Cardiac fibroblast (primary cell): ENCODE measurements at regions not wholly inside any gene's neighbourhood (a gene's known extent, or its start where the extent isn't known, plus 50 kb on each side); places are given as distances from the start of the nearest gene placed in this dataset.
"Not testable (repeated sequence)": the region's sequence is repeated elsewhere in the genome, so short reads cannot be mapped to it uniquely, and the experiment has no call there.

Source experiments
- DNase-seq, 2 donors: peaks; one replicate each; pipeline versions ENCODE4 v3.0.0 to v3.0.0-alpha.2; 2010; ENCODE audit warnings: low read depth in 2 of 2
- H3K4me3 ChIP-seq, 2 donors: replicated peaks in 1 of 2; 1 replicate in 1 of 2; 2 replicates in 1 of 2; pipeline ENCODE4 v1.5.1; 2011; ENCODE audit warnings: low read depth in 2 of 2, low read length in 2 of 2, mild to moderate bottlenecking in 2 of 2, moderate library complexity in 1 of 2
- TF ChIP-seq, protein P1 (sequence below): IDR thresholded peaks from one replicate; pipeline ENCODE4 v1.5.1; 2011; ENCODE audit warnings: low read depth, mild to moderate bottlenecking, low read length, inconsistent platforms

DNA sequence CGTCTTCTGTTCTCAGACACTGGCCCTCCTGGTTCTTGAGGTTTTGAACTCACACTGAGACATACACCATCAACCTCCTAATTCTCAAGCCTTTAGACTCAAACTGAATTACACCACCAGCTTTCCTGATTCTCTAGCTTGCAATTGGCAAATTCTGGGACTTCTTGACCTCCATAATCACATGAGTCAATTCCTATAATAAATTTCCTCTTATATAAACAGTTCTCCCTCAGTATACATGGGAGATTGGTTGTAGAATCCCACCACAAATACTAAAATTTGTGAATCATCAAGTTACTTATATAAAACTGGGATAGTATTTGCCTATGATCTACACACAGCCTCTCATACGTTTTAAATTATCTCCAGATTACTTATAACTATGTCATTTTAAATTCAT lies 162.2 kb downstream of the DIO2 start:
- DNase-seq = no peak
- TF ChIP-seq, protein P1, sequence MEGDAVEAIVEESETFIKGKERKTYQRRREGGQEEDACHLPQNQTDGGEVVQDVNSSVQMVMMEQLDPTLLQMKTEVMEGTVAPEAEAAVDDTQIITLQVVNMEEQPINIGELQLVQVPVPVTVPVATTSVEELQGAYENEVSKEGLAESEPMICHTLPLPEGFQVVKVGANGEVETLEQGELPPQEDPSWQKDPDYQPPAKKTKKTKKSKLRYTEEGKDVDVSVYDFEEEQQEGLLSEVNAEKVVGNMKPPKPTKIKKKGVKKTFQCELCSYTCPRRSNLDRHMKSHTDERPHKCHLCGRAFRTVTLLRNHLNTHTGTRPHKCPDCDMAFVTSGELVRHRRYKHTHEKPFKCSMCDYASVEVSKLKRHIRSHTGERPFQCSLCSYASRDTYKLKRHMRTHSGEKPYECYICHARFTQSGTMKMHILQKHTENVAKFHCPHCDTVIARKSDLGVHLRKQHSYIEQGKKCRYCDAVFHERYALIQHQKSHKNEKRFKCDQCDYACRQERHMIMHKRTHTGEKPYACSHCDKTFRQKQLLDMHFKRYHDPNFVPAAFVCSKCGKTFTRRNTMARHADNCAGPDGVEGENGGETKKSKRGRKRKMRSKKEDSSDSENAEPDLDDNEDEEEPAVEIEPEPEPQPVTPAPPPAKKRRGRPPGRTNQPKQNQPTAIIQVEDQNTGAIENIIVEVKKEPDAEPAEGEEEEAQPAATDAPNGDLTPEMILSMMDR = no peak
- H3K4me3 ChIP-seq = no peak overlapping the region

GRCh38 chr14:80047761-80048160 lies 163.5 kb downstream of the DIO2 start:
- H3K4me3 ChIP-seq = no peak overlapping the region
- TF ChIP-seq, protein P1 = no peak
- peak; percentile 2 to 5 for DNase-seq

DNA sequence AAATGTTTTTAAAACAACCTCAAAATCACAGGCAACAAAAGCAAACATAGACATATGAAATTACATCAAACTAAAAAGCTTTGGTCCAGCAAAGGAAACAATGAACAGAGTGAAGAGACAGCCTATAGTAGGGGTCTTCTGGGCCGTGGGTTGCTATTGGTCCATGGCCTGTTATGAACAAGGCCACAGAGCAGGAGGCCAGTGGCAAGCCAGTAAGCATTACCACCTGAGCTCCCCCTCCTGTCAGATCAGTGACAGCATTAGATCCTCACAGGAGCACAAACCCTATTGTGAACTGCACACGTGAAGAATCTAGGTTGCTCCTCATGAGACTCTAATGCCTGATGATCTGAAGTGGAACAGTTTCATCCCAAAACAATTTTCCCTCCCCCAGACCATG lies 174.0 kb downstream of the DIO2 start:
- DNase-seq = no peak
- no peak overlapping the region for H3K4me3 ChIP-seq
- TF ChIP-seq, protein P1 = no peak

- H3K4me3 ChIP-seq = no peak overlapping the region
- TF ChIP-seq, protein P1 = no peak
- no peak for DNase-seq
Measured at GRCh38 chr14:80024417-80024816, 186.9 kb downstream of the DIO2 start.

DNA sequence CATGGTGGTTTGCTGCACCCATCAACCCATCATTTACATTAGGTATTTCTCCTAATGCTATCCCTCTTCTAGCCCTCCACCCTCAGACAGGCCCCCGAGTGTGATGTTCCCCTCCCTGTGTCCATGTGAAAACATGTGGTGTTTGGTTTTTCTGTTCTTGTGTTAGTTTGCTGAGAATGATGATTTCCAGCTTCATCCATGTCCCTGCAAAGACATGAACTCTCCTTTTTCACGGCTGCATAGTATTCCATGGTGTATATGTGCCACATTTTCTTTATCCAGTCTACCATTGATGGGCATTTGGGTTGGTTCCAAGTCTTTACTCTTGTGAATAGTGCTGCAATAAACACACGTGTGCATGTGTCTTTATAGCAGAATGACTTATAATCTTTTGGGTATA lies 192.8 kb downstream of the DIO2 start:
- not testable (repeated sequence) for H3K4me3 ChIP-seq, DNase-seq

DNA sequence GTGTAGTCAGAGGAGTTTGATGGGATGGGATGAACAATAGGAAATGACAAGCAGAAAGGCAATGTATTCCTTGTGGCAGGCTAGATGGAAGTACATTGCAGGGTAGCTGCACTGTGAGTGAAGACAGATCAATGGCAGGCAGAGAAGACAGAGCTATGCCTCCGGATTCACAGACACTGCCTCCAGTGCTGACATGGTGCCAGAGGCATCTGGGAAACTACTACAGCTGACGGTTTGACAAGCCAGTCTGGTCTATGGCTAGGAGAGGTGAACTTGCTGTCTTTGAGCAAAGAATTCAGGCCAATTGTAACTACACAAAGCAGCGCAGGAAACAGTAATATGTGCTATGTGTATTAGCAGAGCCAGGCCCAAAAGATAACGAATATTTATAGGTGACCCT lies 193.5 kb downstream of the DIO2 start:
- DNase-seq = no peak
- TF ChIP-seq, protein P1 = no peak
- no peak overlapping the region for H3K4me3 ChIP-seq

DNA sequence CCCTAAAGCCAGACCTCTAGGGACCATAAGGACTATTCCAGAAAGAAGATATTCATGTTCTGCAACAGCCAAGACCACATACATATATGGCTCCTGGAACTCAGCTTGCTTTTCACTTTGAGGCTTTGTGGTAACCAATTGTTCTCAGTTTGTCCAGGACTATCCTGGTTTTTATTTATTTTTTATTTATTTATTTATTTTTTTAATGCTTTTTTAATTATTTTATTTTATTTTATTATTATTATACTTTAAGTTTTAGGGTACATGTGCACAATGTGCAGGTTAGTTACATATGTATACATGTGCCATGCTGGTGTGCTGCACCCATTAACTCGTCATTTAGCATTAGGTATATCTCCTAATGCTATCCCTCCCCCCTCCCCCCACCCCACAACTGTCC lies 201.1 kb downstream of the DIO2 start:
- DNase-seq, H3K4me3 ChIP-seq: not testable (repeated sequence)

DNA sequence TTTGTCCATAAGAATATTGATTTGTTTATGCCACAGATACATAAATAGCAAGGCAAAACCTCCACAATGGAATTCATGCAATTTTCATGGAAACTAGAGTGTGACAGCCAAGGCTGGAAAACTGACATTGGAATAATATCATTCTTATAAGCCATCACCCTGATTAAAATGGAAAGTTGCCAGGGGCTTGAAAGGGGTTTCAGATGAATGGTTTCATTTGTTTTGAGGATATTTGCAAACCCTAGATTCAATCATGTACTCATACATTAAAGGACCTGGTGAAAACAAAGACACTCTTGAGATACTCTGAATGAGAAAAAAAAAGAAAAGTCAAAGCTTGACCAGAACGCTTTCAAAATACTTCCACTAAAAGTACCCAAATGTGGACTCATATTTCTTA lies 205.7 kb downstream of the DIO2 start:
- TF ChIP-seq, protein P1 = no peak
- H3K4me3 ChIP-seq = no peak overlapping the region
- no peak for DNase-seq
